ENCODE measurements at regions not wholly inside any gene's neighbourhood (a gene's known extent, or its start where the extent isn't known, plus 50 kb on each side); places are given as distances from the start of the nearest gene placed in this dataset.

- TF ChIP-seq, protein P1, sequence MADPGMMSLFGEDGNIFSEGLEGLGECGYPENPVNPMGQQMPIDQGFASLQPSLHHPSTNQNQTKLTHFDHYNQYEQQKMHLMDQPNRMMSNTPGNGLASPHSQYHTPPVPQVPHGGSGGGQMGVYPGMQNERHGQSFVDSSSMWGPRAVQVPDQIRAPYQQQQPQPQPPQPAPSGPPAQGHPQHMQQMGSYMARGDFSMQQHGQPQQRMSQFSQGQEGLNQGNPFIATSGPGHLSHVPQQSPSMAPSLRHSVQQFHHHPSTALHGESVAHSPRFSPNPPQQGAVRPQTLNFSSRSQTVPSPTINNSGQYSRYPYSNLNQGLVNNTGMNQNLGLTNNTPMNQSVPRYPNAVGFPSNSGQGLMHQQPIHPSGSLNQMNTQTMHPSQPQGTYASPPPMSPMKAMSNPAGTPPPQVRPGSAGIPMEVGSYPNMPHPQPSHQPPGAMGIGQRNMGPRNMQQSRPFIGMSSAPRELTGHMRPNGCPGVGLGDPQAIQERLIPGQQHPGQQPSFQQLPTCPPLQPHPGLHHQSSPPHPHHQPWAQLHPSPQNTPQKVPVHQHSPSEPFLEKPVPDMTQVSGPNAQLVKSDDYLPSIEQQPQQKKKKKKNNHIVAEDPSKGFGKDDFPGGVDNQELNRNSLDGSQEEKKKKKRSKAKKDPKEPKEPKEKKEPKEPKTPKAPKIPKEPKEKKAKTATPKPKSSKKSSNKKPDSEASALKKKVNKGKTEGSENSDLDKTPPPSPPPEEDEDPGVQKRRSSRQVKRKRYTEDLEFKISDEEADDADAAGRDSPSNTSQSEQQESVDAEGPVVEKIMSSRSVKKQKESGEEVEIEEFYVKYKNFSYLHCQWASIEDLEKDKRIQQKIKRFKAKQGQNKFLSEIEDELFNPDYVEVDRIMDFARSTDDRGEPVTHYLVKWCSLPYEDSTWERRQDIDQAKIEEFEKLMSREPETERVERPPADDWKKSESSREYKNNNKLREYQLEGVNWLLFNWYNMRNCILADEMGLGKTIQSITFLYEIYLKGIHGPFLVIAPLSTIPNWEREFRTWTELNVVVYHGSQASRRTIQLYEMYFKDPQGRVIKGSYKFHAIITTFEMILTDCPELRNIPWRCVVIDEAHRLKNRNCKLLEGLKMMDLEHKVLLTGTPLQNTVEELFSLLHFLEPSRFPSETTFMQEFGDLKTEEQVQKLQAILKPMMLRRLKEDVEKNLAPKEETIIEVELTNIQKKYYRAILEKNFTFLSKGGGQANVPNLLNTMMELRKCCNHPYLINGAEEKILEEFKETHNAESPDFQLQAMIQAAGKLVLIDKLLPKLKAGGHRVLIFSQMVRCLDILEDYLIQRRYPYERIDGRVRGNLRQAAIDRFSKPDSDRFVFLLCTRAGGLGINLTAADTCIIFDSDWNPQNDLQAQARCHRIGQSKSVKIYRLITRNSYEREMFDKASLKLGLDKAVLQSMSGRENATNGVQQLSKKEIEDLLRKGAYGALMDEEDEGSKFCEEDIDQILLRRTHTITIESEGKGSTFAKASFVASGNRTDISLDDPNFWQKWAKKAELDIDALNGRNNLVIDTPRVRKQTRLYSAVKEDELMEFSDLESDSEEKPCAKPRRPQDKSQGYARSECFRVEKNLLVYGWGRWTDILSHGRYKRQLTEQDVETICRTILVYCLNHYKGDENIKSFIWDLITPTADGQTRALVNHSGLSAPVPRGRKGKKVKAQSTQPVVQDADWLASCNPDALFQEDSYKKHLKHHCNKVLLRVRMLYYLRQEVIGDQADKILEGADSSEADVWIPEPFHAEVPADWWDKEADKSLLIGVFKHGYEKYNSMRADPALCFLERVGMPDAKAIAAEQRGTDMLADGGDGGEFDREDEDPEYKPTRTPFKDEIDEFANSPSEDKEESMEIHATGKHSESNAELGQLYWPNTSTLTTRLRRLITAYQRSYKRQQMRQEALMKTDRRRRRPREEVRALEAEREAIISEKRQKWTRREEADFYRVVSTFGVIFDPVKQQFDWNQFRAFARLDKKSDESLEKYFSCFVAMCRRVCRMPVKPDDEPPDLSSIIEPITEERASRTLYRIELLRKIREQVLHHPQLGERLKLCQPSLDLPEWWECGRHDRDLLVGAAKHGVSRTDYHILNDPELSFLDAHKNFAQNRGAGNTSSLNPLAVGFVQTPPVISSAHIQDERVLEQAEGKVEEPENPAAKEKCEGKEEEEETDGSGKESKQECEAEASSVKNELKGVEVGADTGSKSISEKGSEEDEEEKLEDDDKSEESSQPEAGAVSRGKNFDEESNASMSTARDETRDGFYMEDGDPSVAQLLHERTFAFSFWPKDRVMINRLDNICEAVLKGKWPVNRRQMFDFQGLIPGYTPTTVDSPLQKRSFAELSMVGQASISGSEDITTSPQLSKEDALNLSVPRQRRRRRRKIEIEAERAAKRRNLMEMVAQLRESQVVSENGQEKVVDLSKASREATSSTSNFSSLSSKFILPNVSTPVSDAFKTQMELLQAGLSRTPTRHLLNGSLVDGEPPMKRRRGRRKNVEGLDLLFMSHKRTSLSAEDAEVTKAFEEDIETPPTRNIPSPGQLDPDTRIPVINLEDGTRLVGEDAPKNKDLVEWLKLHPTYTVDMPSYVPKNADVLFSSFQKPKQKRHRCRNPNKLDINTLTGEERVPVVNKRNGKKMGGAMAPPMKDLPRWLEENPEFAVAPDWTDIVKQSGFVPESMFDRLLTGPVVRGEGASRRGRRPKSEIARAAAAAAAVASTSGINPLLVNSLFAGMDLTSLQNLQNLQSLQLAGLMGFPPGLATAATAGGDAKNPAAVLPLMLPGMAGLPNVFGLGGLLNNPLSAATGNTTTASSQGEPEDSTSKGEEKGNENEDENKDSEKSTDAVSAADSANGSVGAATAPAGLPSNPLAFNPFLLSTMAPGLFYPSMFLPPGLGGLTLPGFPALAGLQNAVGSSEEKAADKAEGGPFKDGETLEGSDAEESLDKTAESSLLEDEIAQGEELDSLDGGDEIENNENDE (IDR thresholded peaks at IDR 0.05; ENCODE audit: insufficient replicate concordance, low read length) = no peak
- TF ChIP-seq CTCF (IDR thresholded peaks at IDR 0.05; ENCODE audit: control extremely low read depth in 1 of 3, insufficient read depth in 1 of 3, low read depth in 1 of 3, low read length in 3 of 3) = no peak
- no peak for TF ChIP-seq KDM4A (IDR thresholded peaks at IDR 0.05; ENCODE audit: low read depth, low read length, severe bottlenecking)
These were observed 617.0 kb upstream of the TMEM132C start (continued) for GRCh38 chr12:127649961-127650360.
